GM12878 (cell line): ENCODE measurements at regions not wholly inside any gene's neighbourhood (a gene's known extent, or its start where the extent isn't known, plus 50 kb on each side); places are given as distances from the start of the nearest gene placed in this dataset.
"Not testable (repeated sequence)": the region's sequence is repeated elsewhere in the genome, so short reads cannot be mapped to it uniquely, and the experiment has no call there.

Source experiments
- ATAC-seq: fragments of 200-7000 bp; cut with Tn5 transposase; 3 replicates; pipeline ENCODE4 v1.9.1; 2020; ENCODE audit warnings: mild to moderate bottlenecking, moderate library complexity
- BruUV-seq: library from RNA; stranded (reverse); fragments of 400-500 nt; replicated peaks from 2 replicates; lab custom pipeline; 2021; lab: Mats Ljungman, UMichigan
- CTCF ChIA-PET: fragments of 300-600 bp; sonication (Branson Sonifier 250); formaldehyde crosslinking; extraction: SDS; loops from one replicate; lab custom pipeline; 2021; ENCODE audit warnings: inconsistent platforms; lab: Yijun Ruan, JAX
- POLR2A ChIA-PET: fragments of 350-600 bp; formaldehyde crosslinking; extraction: SDS; loops from one replicate; lab custom pipeline; 2021; ENCODE audit warnings: inconsistent platforms; lab: Charles Lee
- RAD21 ChIA-PET: fragments of 300-600 bp; sonication (Branson Sonifier 250); formaldehyde crosslinking; loops from one replicate; lab custom pipeline; 2023; ENCODE audit warnings: antibody characterized with exemption; ENCODE audit not compliant: unreplicated experiment; lab: Charles Lee
- SMC1A ChIA-PET: fragments of 300-600 bp; sonication (Branson Sonifier 250); formaldehyde crosslinking; loops from one replicate; lab custom pipeline; 2023; ENCODE audit not compliant: unreplicated experiment, uncharacterized antibody; lab: Charles Lee
- DNase-seq: peaks from one replicate; pipeline ENCODE4 v3.0.0-alpha.2; 2011; ENCODE audit warnings: low read depth, low spot score
- FAIRE-seq: peaks from 3 replicates; lab custom pipeline; 2011; peaks lifted over from hg19 to GRCh38; lab: Jason Lieb, UNC
- H2AFZ ChIP-seq: 2 replicates; pipeline ENCODE4 v1.6.0; 2011; ENCODE audit warnings: low read depth, low read length, control low read depth; ENCODE audit not compliant: control insufficient read depth
- H3K27ac ChIP-seq: 2 replicates; pipeline ENCODE4 v1.5.1; 2011; ENCODE audit warnings: control low read depth; ENCODE audit not compliant: control insufficient read depth, insufficient read depth
- H3K27me3 ChIP-seq, 2 experiments: replicated peaks in 1 of 2; 2 replicates each; pipeline versions ENCODE4 v1.6.0 to v1.6.1; 2011; ENCODE audit warnings: low read length in 1 of 2; ENCODE audit not compliant: control insufficient read depth in 2 of 2, insufficient read depth in 2 of 2
- H3K36me3 ChIP-seq, 2 experiments: 2 replicates each; pipeline ENCODE4 v1.5.1; 2011; ENCODE audit warnings: low read length in 1 of 2; ENCODE audit not compliant: control insufficient read depth in 2 of 2, insufficient read depth in 2 of 2
- H3K4me1 ChIP-seq: 2 replicates; pipeline ENCODE4 v1.6.1; 2011; ENCODE audit warnings: mild to moderate bottlenecking, low read length, moderate library complexity, mixed read lengths; ENCODE audit not compliant: control insufficient read depth, insufficient read depth
- H3K4me2 ChIP-seq: 2 replicates; pipeline ENCODE4 v1.6.0; 2011; ENCODE audit warnings: control low read depth; ENCODE audit not compliant: control insufficient read depth, insufficient read depth
- H3K4me3 ChIP-seq: fragments of 200-600 bp; sonication (generic); 2 replicates; pipeline ENCODE4 v1.5.1; 2016
- H3K79me2 ChIP-seq: 2 replicates; pipeline ENCODE4 v1.6.0; 2011; ENCODE audit warnings: low read length; ENCODE audit not compliant: control insufficient read depth, insufficient read depth
- H3K9ac ChIP-seq: 2 replicates; pipeline ENCODE4 v1.8.0; 2011; ENCODE audit warnings: low read length, control low read depth, mixed read lengths; ENCODE audit not compliant: control insufficient read depth, insufficient read depth
- H3K9me3 ChIP-seq: replicated peaks from 3 replicates; pipeline ENCODE4 v1.5.1; 2011; ENCODE audit warnings: mild to moderate bottlenecking, low read length; ENCODE audit not compliant: control insufficient read depth, insufficient read depth
- H4K20me1 ChIP-seq: 2 replicates; pipeline ENCODE4 v1.6.0; 2011; ENCODE audit not compliant: control insufficient read depth, insufficient read depth
- ESRRA ChIP-seq: IDR thresholded peaks from 2 replicates; pipeline ENCODE4 v1.6.1; 2012; ENCODE audit warnings: mild to moderate bottlenecking, low read length, improper control_type of control experiment
- ETV6 ChIP-seq, 2 experiments: fragments of 450-650 bp in 1 of 2; IDR thresholded peaks in 1 of 2; conservative IDR thresholded peaks in 1 of 2; 2 replicates each; pipeline ENCODE4 v1.6.1; 2014; ENCODE audit warnings: antibody characterized with exemption in 1 of 2, borderline replicate concordance in 1 of 2, low read depth in 1 of 2, mild to moderate bottlenecking in 1 of 2, moderate library complexity in 1 of 2
- FOS ChIP-seq: IDR thresholded peaks from 3 replicates; pipeline ENCODE4 v1.6.1; 2011; ENCODE audit warnings: borderline replicate concordance; ENCODE audit not compliant: insufficient read length; ENCODE audit errors: extremely low read depth
- MLLT1 ChIP-seq: fragments of 450-650 bp; IDR thresholded peaks from 2 replicates; pipeline ENCODE4 v1.6.1; 2016; ENCODE audit warnings: mild to moderate bottlenecking
- NR2F1 ChIP-seq: fragments of 450-650 bp; conservative IDR thresholded peaks from 2 replicates; pipeline ENCODE4 v1.6.1; 2017; ENCODE audit warnings: mild to moderate bottlenecking
- PAX8 ChIP-seq: fragments of 450-650 bp; IDR thresholded peaks from 2 replicates; pipeline ENCODE4 v1.6.1; 2017; ENCODE audit warnings: mild to moderate bottlenecking, moderate library complexity
- RELA ChIP-seq: fragments of 450-650 bp; IDR thresholded peaks from 2 replicates; pipeline ENCODE4 v1.8.0; 2014; ENCODE audit warnings: borderline replicate concordance; ENCODE audit not compliant: partially characterized antibody
- RUNX3 ChIP-seq: IDR thresholded peaks from 2 replicates; pipeline ENCODE4 v1.6.1; 2012; ENCODE audit warnings: low read length, inconsistent platforms
- SMAD5 ChIP-seq: IDR thresholded peaks from 2 replicates; pipeline ENCODE4 v1.6.1; 2016; ENCODE audit warnings: antibody characterized with exemption, low read depth
- SMARCA5 ChIP-seq: fragments of 450-650 bp; IDR thresholded peaks from 2 replicates; pipeline ENCODE4 v1.6.1; 2017; ENCODE audit warnings: mild to moderate bottlenecking
- TAF1 ChIP-seq: IDR thresholded peaks from 2 replicates; pipeline ENCODE4 v1.6.1; 2011; ENCODE audit warnings: mild to moderate bottlenecking, low read depth, low read length, borderline replicate concordance
- YBX1 ChIP-seq: fragments of 450-650 bp; IDR thresholded peaks from 2 replicates; pipeline ENCODE4 v1.6.1; 2016; ENCODE audit warnings: antibody characterized with exemption
- ZZZ3 ChIP-seq: IDR thresholded peaks from 2 replicates; pipeline ENCODE4 v1.6.1; 2011; ENCODE audit warnings: low read depth; ENCODE audit not compliant: control insufficient read depth, insufficient read length
- WGBS: methylation state at CpG from one replicate; pipeline ENCODE4 v1.1.6; 2016; ENCODE audit warnings: low lambda C conversion rate; ENCODE audit not compliant: insufficient replicate concordance, insufficient coverage; ENCODE audit errors: missing lambda C conversion rate; 5-methylcytosine and 5-hydroxymethylcytosine counted together
- in situ Hi-C: fragments of 300-500 bp; cut with MboI; formaldehyde crosslinking; loops from 9 replicates; pipeline ENCODE4 v1.14.3; 2018; ENCODE audit warnings: mixed read lengths
- intact Hi-C: fragments of 100-400 bp; cut with micrococcal nuclease; formaldehyde crosslinking; loops from one replicate; pipeline ENCODE4 v1.14.2; 2022; ENCODE audit not compliant: unreplicated experiment
- TF ChIP-seq, protein P1 (sequence below): fragments of 450-650 bp; IDR thresholded peaks from 2 replicates; pipeline ENCODE4 v1.6.1; 2018; ENCODE audit warnings: mild to moderate bottlenecking, low read depth, moderate library complexity; ENCODE audit not compliant: partially characterized antibody

DNA sequence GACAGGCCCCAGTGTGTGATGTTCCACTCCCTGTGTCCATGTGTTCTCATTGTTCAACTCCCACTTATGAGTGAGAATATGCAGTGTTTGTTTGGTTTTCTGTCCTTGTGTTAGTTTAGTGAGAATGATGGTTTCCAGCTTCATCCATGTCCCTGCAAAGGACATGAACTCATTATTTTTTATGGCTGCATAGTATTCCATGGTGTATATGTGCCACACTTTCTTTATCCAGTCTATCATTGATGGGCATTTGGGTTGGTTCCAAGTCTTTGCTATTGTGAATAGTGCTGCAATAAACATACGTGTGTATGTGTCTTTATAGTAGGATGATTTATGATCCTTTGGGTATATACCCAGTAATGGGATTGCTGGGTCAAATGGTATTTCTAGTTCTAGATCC is 558.2 kb upstream of the KLF4 start:
- 7% methylated on average over 1 of the region's 1 CpG for WGBS
- in situ Hi-C loops, intact Hi-C loops: not testable (repeated sequence)

DNA sequence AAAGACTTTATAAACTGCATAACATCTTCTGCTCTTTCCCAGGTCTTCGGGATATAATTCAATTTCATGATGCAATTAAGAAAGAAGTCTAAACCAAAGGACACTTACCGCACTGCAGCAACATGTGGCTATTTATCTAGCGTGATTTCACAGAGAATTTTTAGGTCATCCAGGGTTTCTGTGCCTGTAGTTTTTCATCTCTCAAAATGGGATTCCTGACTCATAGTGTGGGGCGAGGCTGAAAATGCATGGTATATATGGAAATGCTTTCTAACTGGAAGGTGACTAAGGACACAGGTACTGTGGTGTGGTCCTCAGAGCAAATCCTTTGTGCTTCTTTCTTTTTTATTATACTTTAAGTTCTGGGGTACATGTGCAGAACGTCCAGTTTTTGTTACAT is 557.7 kb upstream of the KLF4 start:
- Histone ChIP-seq H3K79me2 (no peaks in the 10 kb centered on the region), H3K9me3 (no peaks in the 10 kb centered on the region), H3K9ac (no peak overlapping the region), H3K4me1 (no peaks in the 10 kb centered on the region), H3K36me3 (no peaks in the 10 kb centered on the region), H3K4me2 (no peak overlapping the region), H3K27ac (no peak overlapping the region), H2AFZ (no peak overlapping the region), H3K27me3 (no peaks in the 10 kb centered on the region), H4K20me1 (no peaks in the 10 kb centered on the region), H3K4me3 (no peak overlapping the region)
- CTCF ChIA-PET: no interaction called here
- DNase-seq (no peak), FAIRE-seq (no peak), ATAC-seq (no peak)
- in situ Hi-C loops (no loop called here), intact Hi-C loops (no loop called here)
- POLR2A ChIA-PET: no interaction called here
- BruUV-seq: no TSS peak
- 27% methylated on average over 5 of the region's 5 CpGs for WGBS
- SMC1A ChIA-PET: no interaction called here
- RAD21 ChIA-PET: no interaction called here
- no peak for TF ChIP-seq TAF1
- no peak for TF ChIP-seq ETV6 (conservative IDR thresholded peaks at IDR 0.05 in 1 of 2, IDR thresholded peaks at IDR 0.05 in 1 of 2; ENCODE audit: borderline replicate concordance in 1 of 2, low read depth in 1 of 2)
- no peak for TF ChIP-seq RUNX3
- TF ChIP-seq, protein P1, sequence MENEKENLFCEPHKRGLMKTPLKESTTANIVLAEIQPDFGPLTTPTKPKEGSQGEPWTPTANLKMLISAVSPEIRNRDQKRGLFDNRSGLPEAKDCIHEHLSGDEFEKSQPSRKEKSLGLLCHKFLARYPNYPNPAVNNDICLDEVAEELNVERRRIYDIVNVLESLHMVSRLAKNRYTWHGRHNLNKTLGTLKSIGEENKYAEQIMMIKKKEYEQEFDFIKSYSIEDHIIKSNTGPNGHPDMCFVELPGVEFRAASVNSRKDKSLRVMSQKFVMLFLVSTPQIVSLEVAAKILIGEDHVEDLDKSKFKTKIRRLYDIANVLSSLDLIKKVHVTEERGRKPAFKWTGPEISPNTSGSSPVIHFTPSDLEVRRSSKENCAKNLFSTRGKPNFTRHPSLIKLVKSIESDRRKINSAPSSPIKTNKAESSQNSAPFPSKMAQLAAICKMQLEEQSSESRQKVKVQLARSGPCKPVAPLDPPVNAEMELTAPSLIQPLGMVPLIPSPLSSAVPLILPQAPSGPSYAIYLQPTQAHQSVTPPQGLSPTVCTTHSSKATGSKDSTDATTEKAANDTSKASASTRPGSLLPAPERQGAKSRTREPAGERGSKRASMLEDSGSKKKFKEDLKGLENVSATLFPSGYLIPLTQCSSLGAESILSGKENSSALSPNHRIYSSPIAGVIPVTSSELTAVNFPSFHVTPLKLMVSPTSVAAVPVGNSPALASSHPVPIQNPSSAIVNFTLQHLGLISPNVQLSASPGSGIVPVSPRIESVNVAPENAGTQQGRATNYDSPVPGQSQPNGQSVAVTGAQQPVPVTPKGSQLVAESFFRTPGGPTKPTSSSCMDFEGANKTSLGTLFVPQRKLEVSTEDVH: no peak
- no peak for TF ChIP-seq ESRRA
- TF ChIP-seq ZZZ3: no peak
- no peak for TF ChIP-seq FOS
- TF ChIP-seq SMARCA5: no peak
- no peak for TF ChIP-seq SMAD5
- no peak for TF ChIP-seq MLLT1
- no peak for TF ChIP-seq YBX1
- TF ChIP-seq NR2F1: no peak
- TF ChIP-seq RELA: no peak
- TF ChIP-seq PAX8: no peak

More for the DNA sequence above, 558.2 kb upstream of the KLF4 start:
- H3K4me3 ChIP-seq, H3K9me3 ChIP-seq, H3K4me2 ChIP-seq, H3K79me2 ChIP-seq, POLR2A ChIA-PET, H3K27me3 ChIP-seq, DNase-seq, CTCF ChIA-PET, H3K27ac ChIP-seq, FAIRE-seq, BruUV-seq, H4K20me1 ChIP-seq, H3K4me1 ChIP-seq, SMC1A ChIA-PET, H3K9ac ChIP-seq, H2AFZ ChIP-seq, H3K36me3 ChIP-seq, RAD21 ChIA-PET, ATAC-seq: not testable (repeated sequence)
